Lung (tissue), 11 donors: ENCODE measurements at regions not wholly inside any gene's neighbourhood (a gene's known extent, or its start where the extent isn't known, plus 50 kb on each side); places are given as distances from the start of the nearest gene placed in this dataset.

Experiments
- ATAC-seq: fragments of 200-7000 bp; cut with Tn5 transposase; one replicate; pipeline ENCODE4 v1.9.1; 2020; ENCODE audit warnings: moderate number of reproducible peaks; ENCODE audit not compliant: insufficient read depth, low FRiP score
- DNase-seq, 3 donors: peaks; one replicate each; pipeline ENCODE4 v3.0.0-alpha.2; 2013 to 2017
- H3K27ac ChIP-seq, 2 donors: one replicate each; pipeline ENCODE4 v1.5.1; 2013; ENCODE audit warnings: mild to moderate bottlenecking in 2 of 2, moderate library complexity in 2 of 2, control low read depth in 1 of 2, inconsistent platforms in 1 of 2, low read depth in 1 of 2, low read length in 1 of 2
- H3K27me3 ChIP-seq, 3 donors: one replicate each; pipeline ENCODE4 v1.5.1; 2013; ENCODE audit warnings: low read length in 2 of 3; ENCODE audit not compliant: control insufficient read depth in 3 of 3, insufficient read depth in 3 of 3
- H3K36me3 ChIP-seq, 4 donors: one replicate each; pipeline ENCODE4 v1.5.1; 2013; ENCODE audit warnings: low read length in 4 of 4, mild to moderate bottlenecking in 1 of 4, moderate library complexity in 1 of 4; ENCODE audit not compliant: control insufficient read depth in 4 of 4, insufficient read depth in 4 of 4
- H3K4me1 ChIP-seq, 5 donors: one replicate each; pipeline ENCODE4 v1.5.1; 2013; ENCODE audit warnings: low read length in 5 of 5, mild to moderate bottlenecking in 2 of 5, moderate library complexity in 1 of 5; ENCODE audit not compliant: control insufficient read depth in 5 of 5, insufficient read depth in 5 of 5
- H3K4me3 ChIP-seq: one replicate; pipeline ENCODE4 v1.5.1; 2013; ENCODE audit warnings: mild to moderate bottlenecking, control low read depth, moderate library complexity
- H3K9ac ChIP-seq, 2 donors: one replicate each; pipeline ENCODE4 v1.5.1; 2013; ENCODE audit warnings: low read length in 2 of 2, control low read depth in 1 of 2; ENCODE audit not compliant: insufficient read depth in 1 of 2
- H3K9me3 ChIP-seq, 4 donors: one replicate each; pipeline ENCODE4 v1.5.1; 2013; ENCODE audit warnings: low read length in 3 of 4, mild to moderate bottlenecking in 1 of 4, moderate library complexity in 1 of 4; ENCODE audit not compliant: control insufficient read depth in 4 of 4, insufficient read depth in 3 of 4
- WGBS, 2 donors: extraction: QIAGEN DNeasy Blood & Tissue Kit; methylation state at CpG; one replicate each; pipeline ENCODE4 v1.1.7; 2013; 5-methylcytosine and 5-hydroxymethylcytosine counted together
- TF ChIP-seq, protein P1 (sequence below): IDR thresholded peaks from 2 replicates; pipeline ENCODE4 v1.5.1; 2012; ENCODE audit warnings: mild to moderate bottlenecking; ENCODE audit errors: control extremely low read depth, extremely low read depth
- donor health status: control.
- donor health status: control.
- donor health status: Bipolar disorder and iron deficiency.
- donor health status: healthy.
- donor health status: DM: yes; HTN: yes; CAD: no.

- 78 to 87% methylated on average over 4 of the region's 4 CpGs for WGBS, 2 donors
- H3K9ac ChIP-seq: no peak overlapping the region
- no peak for ATAC-seq
- H3K4me1 ChIP-seq: no peaks in the 10 kb centered on the region
- TF ChIP-seq, protein P1, sequence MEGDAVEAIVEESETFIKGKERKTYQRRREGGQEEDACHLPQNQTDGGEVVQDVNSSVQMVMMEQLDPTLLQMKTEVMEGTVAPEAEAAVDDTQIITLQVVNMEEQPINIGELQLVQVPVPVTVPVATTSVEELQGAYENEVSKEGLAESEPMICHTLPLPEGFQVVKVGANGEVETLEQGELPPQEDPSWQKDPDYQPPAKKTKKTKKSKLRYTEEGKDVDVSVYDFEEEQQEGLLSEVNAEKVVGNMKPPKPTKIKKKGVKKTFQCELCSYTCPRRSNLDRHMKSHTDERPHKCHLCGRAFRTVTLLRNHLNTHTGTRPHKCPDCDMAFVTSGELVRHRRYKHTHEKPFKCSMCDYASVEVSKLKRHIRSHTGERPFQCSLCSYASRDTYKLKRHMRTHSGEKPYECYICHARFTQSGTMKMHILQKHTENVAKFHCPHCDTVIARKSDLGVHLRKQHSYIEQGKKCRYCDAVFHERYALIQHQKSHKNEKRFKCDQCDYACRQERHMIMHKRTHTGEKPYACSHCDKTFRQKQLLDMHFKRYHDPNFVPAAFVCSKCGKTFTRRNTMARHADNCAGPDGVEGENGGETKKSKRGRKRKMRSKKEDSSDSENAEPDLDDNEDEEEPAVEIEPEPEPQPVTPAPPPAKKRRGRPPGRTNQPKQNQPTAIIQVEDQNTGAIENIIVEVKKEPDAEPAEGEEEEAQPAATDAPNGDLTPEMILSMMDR: no peak
- H3K4me3 ChIP-seq: no peak overlapping the region
- H3K27ac ChIP-seq: no peak overlapping the region
- H3K9me3 ChIP-seq: no peaks in the 10 kb centered on the region
- H3K36me3 ChIP-seq: no peaks in the 10 kb centered on the region
- H3K27me3 ChIP-seq: no peaks in the 10 kb centered on the region
- no peak for DNase-seq
These were observed 1224.1 kb upstream of the CADM2 start for GRCh38 chr3:83734656-83735055.

GRCh38 chr3:83738202-83738601 is 1220.6 kb upstream of the CADM2 start:
- TF ChIP-seq, protein P1: no peak

GRCh38 chr3:83740504-83740903 is 1218.3 kb upstream of the CADM2 start:
- H3K36me3 ChIP-seq: no peaks in the 10 kb centered on the region

More at GRCh38 chr3:83738202-83738601, 1220.6 kb upstream of the CADM2 start:
- H3K9ac ChIP-seq: no peak overlapping the region
- H3K9me3 ChIP-seq: peaks cover 0 to 2% (median 0%) of the 10 kb centered on the region in 4 donors
- ATAC-seq: no peak
- H3K4me1 ChIP-seq: no peaks in the 10 kb centered on the region
- 40 to 47% methylated on average over 4 of the region's 4 CpGs for WGBS, 2 donors
- DNase-seq: no peak
- no peak overlapping the region for H3K4me3 ChIP-seq
- H3K27ac ChIP-seq: no peak overlapping the region
- no peaks in the 10 kb centered on the region for H3K27me3 ChIP-seq
- H3K36me3 ChIP-seq: no peaks in the 10 kb centered on the region

More at GRCh38 chr3:83740504-83740903, 1218.3 kb upstream of the CADM2 start:
- H3K4me1 ChIP-seq: no peaks in the 10 kb centered on the region
- ATAC-seq (no peak), DNase-seq (no peak)
- TF ChIP-seq, protein P1: no peak
- H3K4me3 ChIP-seq: no peak overlapping the region
- H3K27ac ChIP-seq: no peak overlapping the region
- no peak overlapping the region for H3K9ac ChIP-seq
- 71 to 72% methylated on average over 1 of the region's 1 CpG for WGBS, 2 donors
- H3K9me3 ChIP-seq: peaks cover 0 to 2% (median 0%) of the 10 kb centered on the region in 4 donors
- H3K27me3 ChIP-seq: no peaks in the 10 kb centered on the region
